HCT116 (cell line): ENCODE measurements at regions not wholly inside any gene's neighbourhood (a gene's known extent, or its start where the extent isn't known, plus 50 kb on each side); places are given as distances from the start of the nearest gene placed in this dataset.

Experiments
- ATAC-seq: fragments of 200-7000 bp; cut with Tn5 transposase; 2 replicates; pipeline ENCODE4 v1.9.1; 2020; ENCODE audit warnings: mild to moderate bottlenecking, moderate library complexity
- BruUV-seq: library from RNA; stranded (reverse); fragments of 400-500 nt; replicated peaks from 2 replicates; lab custom pipeline; 2021; lab: Mats Ljungman, UMichigan
- CTCF ChIA-PET: fragments of 300-600 bp; sonication (Branson Sonifier 250); formaldehyde crosslinking; loops from one replicate; lab custom pipeline; 2021; ENCODE audit warnings: antibody characterized with exemption; lab: Charles Lee
- POLR2A ChIA-PET: fragments of 300-600, 350-600 bp; sonication (Branson Sonifier 250); formaldehyde crosslinking; loops from one replicate; lab custom pipeline; 2021; ENCODE audit warnings: antibody characterized with exemption; lab: Charles Lee
- RAD21 ChIA-PET, 2 experiments: fragments of 300-600 bp; sonication (Branson Sonifier 250); formaldehyde crosslinking; loops; one replicate each; lab custom pipeline; 2023; ENCODE audit warnings: low total read pairs in 2 of 2; ENCODE audit not compliant: uncharacterized antibody in 2 of 2, unreplicated experiment in 2 of 2, low non-redundant PET in 1 of 2; lab: Charles Lee
- DNase-seq: peaks from one replicate; pipeline ENCODE4 v3.0.0-alpha.2; 2010; ENCODE audit warnings: low read depth, low spot score
- H2AFZ ChIP-seq: fragments of 200-600 bp; shearing (Covaris generic), sonication (generic); 2 replicates; pipeline ENCODE4 v1.6.1; 2017; ENCODE audit warnings: low read depth, mixed run types, mixed read lengths, antibody characterized with exemption, low read length; ENCODE audit not compliant: poor library complexity, severe bottlenecking
- H3K27ac ChIP-seq: 2 replicates; pipeline ENCODE4 v1.5.1; 2012; ENCODE audit warnings: low read depth, low read length
- H3K27me3 ChIP-seq: fragments of 200-600 bp; sonication (generic); 2 replicates; pipeline ENCODE4 v1.6.1; 2016; ENCODE audit warnings: mixed run types, low read length, mixed read lengths; ENCODE audit not compliant: insufficient read depth
- H3K36me3 ChIP-seq, 2 experiments: fragments of 200-500 bp in 1 of 2; fragments of 200-600 bp in 1 of 2; sonication (Bioruptor generic) in 1 of 2; sonication (generic) in 1 of 2; 2 replicates each; pipeline versions ENCODE4 v1.5.1 to v1.6.1; 2014 to 2016; ENCODE audit warnings: low read length in 2 of 2, inconsistent platforms in 1 of 2, mixed read lengths in 1 of 2, mixed run types in 1 of 2; ENCODE audit not compliant: insufficient read depth in 2 of 2, control insufficient read depth in 1 of 2
- H3K4me1 ChIP-seq, 2 experiments: fragments of 200-600 bp in 1 of 2; sonication (generic) in 1 of 2; 2 replicates each; pipeline versions ENCODE4 v1.5.1 to v1.6.1; 2012 to 2017; ENCODE audit warnings: low read length in 2 of 2, inconsistent platforms in 1 of 2, mild to moderate bottlenecking in 1 of 2, mixed read lengths in 1 of 2, mixed run types in 1 of 2, moderate library complexity in 1 of 2; ENCODE audit not compliant: insufficient read depth in 2 of 2, control insufficient read depth in 1 of 2
- H3K4me2 ChIP-seq: fragments of 200-600 bp; sonication (generic); 2 replicates; pipeline ENCODE4 v1.6.1; 2017; ENCODE audit warnings: mixed run types, low read length, mixed read lengths
- H3K4me3 ChIP-seq, 2 experiments: fragments of 200-600 bp in 1 of 2; sonication (generic) in 1 of 2; replicated peaks in 1 of 2; 2 replicates each; pipeline ENCODE4 v1.5.1; 2011 to 2016; ENCODE audit warnings: low read length in 2 of 2, control low read depth in 1 of 2, low read depth in 1 of 2, mild to moderate bottlenecking in 1 of 2, mixed read lengths in 1 of 2, mixed run types in 1 of 2
- H3K79me2 ChIP-seq: fragments of 200-600 bp; sonication (generic); 2 replicates; pipeline ENCODE4 v1.6.1; 2017; ENCODE audit warnings: mild to moderate bottlenecking, mixed run types, low read length, moderate library complexity, mixed read lengths; ENCODE audit not compliant: insufficient read depth
- H3K9ac ChIP-seq: fragments of 200-600 bp; sonication (generic); 2 replicates; pipeline ENCODE4 v1.6.1; 2016; ENCODE audit warnings: low read length, mixed read lengths
- H3K9me2 ChIP-seq: fragments of 200-600 bp; sonication (generic), shearing (Covaris generic); 2 replicates; pipeline ENCODE4 v1.6.1; 2017; ENCODE audit warnings: mixed run types, mild to moderate bottlenecking, moderate library complexity; ENCODE audit not compliant: insufficient read depth
- H3K9me3 ChIP-seq, 2 experiments: fragments of 200-500 bp in 1 of 2; fragments of 200-600 bp in 1 of 2; sonication (Bioruptor generic) in 1 of 2; sonication (generic) in 1 of 2; 2 replicates each; pipeline ENCODE4 v1.6.1; 2014 to 2017; ENCODE audit warnings: low read length in 2 of 2, mixed read lengths in 2 of 2, inconsistent platforms in 1 of 2, low read depth in 1 of 2, mild to moderate bottlenecking in 1 of 2, mixed run types in 1 of 2, moderate library complexity in 1 of 2; ENCODE audit not compliant: control insufficient read depth in 1 of 2, insufficient read depth in 1 of 2
- H4K20me1 ChIP-seq: fragments of 200-600 bp; sonication (generic), shearing (Covaris generic); 2 replicates; pipeline ENCODE4 v1.6.1; 2017; ENCODE audit warnings: mixed run types, mild to moderate bottlenecking, moderate library complexity; ENCODE audit not compliant: insufficient read depth
- CEBPB ChIP-seq: IDR thresholded peaks from 2 replicates; pipeline ENCODE4 v1.6.1; 2012; ENCODE audit warnings: low read depth
- EGR1 ChIP-seq: IDR thresholded peaks from 2 replicates; pipeline ENCODE4 v1.6.1; 2012; ENCODE audit warnings: low read depth
- EZH2 ChIP-seq: fragments of 200-600 bp; sonication (generic); IDR thresholded peaks from 2 replicates; pipeline ENCODE4 v1.6.1; 2017; ENCODE audit warnings: antibody characterized with exemption, mixed run types
- JUND ChIP-seq: IDR thresholded peaks from 2 replicates; pipeline ENCODE4 v1.6.1; 2012
- RAD21 ChIP-seq: IDR thresholded peaks from 2 replicates; pipeline ENCODE4 v1.6.1; 2012; ENCODE audit warnings: low read depth, mild to moderate bottlenecking
- SIN3A ChIP-seq: IDR thresholded peaks from 2 replicates; pipeline ENCODE4 v1.6.1; 2012; ENCODE audit warnings: low read depth
- SP1 ChIP-seq: IDR thresholded peaks from 2 replicates; pipeline ENCODE4 v1.6.1; 2012; ENCODE audit warnings: low read depth
- SRF ChIP-seq: IDR thresholded peaks from 2 replicates; pipeline ENCODE4 v1.6.1; 2012; ENCODE audit warnings: low read depth
- TCF7L2 ChIP-seq: IDR thresholded peaks from 2 replicates; pipeline ENCODE4 v1.7.0; 2011; ENCODE audit warnings: borderline replicate concordance, inconsistent platforms; ENCODE audit not compliant: insufficient read depth, insufficient read length; ENCODE audit errors: extremely low read depth
- YY1 ChIP-seq: IDR thresholded peaks from 2 replicates; pipeline ENCODE4 v1.6.1; 2011; ENCODE audit warnings: low read length, low read depth, moderate library complexity, mild to moderate bottlenecking; ENCODE audit not compliant: insufficient replicate concordance; ENCODE audit errors: extremely low read depth
- intact Hi-C: fragments of 100-400 bp; cut with micrococcal nuclease; formaldehyde crosslinking; loops from 2 replicates; pipeline ENCODE4 v1.10.0; 2022
- TF ChIP-seq, protein P1 (sequence below), 3 experiments: fragments of 200-600 bp in 1 of 3; sonication (generic) in 1 of 3; IDR thresholded peaks in 2 of 3; conservative IDR thresholded peaks in 1 of 3; 2 replicates each; pipeline ENCODE4 v1.5.1; 2012 to 2017; ENCODE audit warnings: low read depth in 2 of 3, low read length in 2 of 3, antibody characterized with exemption in 1 of 3, borderline replicate concordance in 1 of 3, control low read depth in 1 of 3, mild to moderate bottlenecking in 1 of 3, mixed read lengths in 1 of 3, mixed run types in 1 of 3, moderate library complexity in 1 of 3; ENCODE audit not compliant: insufficient read depth in 1 of 3
- TF ChIP-seq, protein P2 (sequence below): IDR thresholded peaks from 2 replicates; pipeline ENCODE4 v1.6.1; 2011; ENCODE audit warnings: mild to moderate bottlenecking, low read length, moderate library complexity; ENCODE audit not compliant: insufficient replicate concordance; ENCODE audit errors: extremely low read depth
- TF ChIP-seq, protein P3 (sequence below): IDR thresholded peaks from 2 replicates; pipeline ENCODE4 v1.6.1; 2012

DNA sequence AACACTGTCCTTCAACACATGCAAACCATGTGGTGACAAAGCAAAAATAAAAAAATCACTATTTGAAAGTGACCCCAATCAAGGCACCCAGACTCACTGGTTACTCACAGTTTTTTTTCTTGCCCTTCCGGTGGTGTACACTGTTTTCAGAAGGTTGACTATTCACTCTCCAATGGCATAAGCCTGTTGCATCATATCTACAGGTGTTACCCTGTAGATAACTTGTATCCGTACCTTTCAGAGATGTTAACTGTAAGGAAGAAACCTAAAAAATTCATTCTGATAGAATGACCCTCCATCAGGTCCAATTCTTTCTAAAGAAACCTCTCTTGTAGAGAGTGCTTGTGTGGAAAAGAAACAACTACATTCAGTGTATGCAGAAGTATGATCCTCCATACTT lies 193.6 kb upstream of the RASA1 start:
- no peaks in the 10 kb centered on the region for H4K20me1 ChIP-seq
- POLR2A ChIA-PET: no interaction called here
- no peaks in the 10 kb centered on the region for H3K36me3 ChIP-seq
- intact Hi-C loops: no loop called here
- peaks cover 2 to 19% of the 10 kb centered on the region in 2 experiments; a peak in 2 of 4 replicates for H3K4me1 ChIP-seq
- TF ChIP-seq YY1 (no peak), EGR1 (no peak), SRF (no peak), EZH2 (no peak), SP1 (no peak), JUND (no peak), TCF7L2 (no peak), CEBPB (no peak), RAD21 (no peak), SIN3A (no peak)
- TF ChIP-seq, protein P1, sequence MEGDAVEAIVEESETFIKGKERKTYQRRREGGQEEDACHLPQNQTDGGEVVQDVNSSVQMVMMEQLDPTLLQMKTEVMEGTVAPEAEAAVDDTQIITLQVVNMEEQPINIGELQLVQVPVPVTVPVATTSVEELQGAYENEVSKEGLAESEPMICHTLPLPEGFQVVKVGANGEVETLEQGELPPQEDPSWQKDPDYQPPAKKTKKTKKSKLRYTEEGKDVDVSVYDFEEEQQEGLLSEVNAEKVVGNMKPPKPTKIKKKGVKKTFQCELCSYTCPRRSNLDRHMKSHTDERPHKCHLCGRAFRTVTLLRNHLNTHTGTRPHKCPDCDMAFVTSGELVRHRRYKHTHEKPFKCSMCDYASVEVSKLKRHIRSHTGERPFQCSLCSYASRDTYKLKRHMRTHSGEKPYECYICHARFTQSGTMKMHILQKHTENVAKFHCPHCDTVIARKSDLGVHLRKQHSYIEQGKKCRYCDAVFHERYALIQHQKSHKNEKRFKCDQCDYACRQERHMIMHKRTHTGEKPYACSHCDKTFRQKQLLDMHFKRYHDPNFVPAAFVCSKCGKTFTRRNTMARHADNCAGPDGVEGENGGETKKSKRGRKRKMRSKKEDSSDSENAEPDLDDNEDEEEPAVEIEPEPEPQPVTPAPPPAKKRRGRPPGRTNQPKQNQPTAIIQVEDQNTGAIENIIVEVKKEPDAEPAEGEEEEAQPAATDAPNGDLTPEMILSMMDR (IDR thresholded peaks at IDR 0.05 in 2 of 3, conservative IDR thresholded peaks at IDR 0.05 in 1 of 3; ENCODE audit: borderline replicate concordance in 1 of 3, insufficient read depth in 1 of 3, low read depth in 2 of 3, low read length in 2 of 3): no peak
- TF ChIP-seq, protein P2, sequence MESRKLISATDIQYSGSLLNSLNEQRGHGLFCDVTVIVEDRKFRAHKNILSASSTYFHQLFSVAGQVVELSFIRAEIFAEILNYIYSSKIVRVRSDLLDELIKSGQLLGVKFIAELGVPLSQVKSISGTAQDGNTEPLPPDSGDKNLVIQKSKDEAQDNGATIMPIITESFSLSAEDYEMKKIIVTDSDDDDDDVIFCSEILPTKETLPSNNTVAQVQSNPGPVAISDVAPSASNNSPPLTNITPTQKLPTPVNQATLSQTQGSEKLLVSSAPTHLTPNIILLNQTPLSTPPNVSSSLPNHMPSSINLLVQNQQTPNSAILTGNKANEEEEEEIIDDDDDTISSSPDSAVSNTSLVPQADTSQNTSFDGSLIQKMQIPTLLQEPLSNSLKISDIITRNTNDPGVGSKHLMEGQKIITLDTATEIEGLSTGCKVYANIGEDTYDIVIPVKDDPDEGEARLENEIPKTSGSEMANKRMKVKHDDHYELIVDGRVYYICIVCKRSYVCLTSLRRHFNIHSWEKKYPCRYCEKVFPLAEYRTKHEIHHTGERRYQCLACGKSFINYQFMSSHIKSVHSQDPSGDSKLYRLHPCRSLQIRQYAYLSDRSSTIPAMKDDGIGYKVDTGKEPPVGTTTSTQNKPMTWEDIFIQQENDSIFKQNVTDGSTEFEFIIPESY: no peak
- TF ChIP-seq, protein P3, sequence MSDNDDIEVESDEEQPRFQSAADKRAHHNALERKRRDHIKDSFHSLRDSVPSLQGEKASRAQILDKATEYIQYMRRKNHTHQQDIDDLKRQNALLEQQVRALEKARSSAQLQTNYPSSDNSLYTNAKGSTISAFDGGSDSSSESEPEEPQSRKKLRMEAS: no peak
- TF ChIP-seq, all 23 proteins: peak for 0
- Histone ChIP-seq H3K9ac (no peak overlapping the region), H3K4me2 (no peak overlapping the region), H3K27me3 (no peaks in the 10 kb centered on the region), H3K9me3 (no peaks in the 10 kb centered on the region), H2AFZ (peak overlapping the region; percentile 47), H3K4me3 (no peak overlapping the region), H3K9me2 (no peaks in the 10 kb centered on the region), H3K79me2 (no peaks in the 10 kb centered on the region), H3K27ac (no peak overlapping the region)
- ATAC-seq (no peak), DNase-seq (no peak)
- BruUV-seq: no TSS peak
- RAD21 ChIA-PET: no interaction called here
- CTCF ChIA-PET: no interaction called here
